ENCODE measurements at regions not wholly inside any gene's neighbourhood (a gene's known extent, or its start where the extent isn't known, plus 50 kb on each side); places are given as distances from the start of the nearest gene placed in this dataset.

DNA sequence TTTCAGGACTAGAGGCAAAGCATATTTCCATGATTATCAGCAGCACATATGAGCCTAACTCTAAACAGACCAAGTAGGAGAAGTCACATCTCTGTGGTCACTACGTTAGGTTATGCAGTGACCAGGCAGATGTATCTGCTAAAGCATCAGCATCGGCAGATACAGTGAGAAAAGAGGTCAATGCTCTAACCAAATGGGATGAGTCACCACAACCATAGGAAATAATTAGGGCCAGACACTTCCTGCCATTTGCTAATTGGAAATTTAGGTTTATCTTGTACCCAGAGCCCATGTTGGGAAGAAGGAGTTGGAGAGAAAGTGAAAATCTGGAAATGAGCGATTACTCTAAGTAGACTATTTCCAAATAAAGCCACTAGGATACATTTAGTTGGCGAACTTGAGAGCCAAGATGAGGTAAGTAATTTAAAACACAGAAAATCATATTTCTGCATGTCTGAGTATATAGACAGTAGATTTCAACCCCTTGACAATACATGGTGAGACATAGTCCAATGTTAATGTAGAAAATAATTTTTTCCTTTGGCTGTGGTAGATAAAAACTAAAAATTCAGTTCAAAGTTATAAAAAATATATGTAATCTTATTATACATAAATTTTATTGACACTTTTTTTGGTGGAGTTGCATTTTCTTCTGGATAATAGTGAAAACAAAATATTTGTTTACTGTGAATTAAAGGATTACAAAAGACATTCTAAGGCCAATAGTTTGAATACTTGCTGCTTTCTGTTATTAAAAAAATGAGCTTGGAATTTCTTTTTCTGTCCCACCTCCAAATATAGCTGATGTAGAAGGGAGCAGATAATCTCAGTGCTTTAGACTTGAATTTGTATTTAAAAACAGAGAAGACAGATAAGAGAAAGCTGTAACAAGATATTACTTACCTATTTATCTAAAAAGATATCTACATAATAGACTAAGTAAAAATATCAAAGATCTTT lies 104.4 kb upstream of the CSNK1A1L start:
- Histone ChIP-seq H3K27me3 (ENCODE audit: low read length) (no peaks in the 10 kb centered on the region), H3K79me2 (ENCODE audit: low read length) (no peaks in the 10 kb centered on the region), H3F3A (ENCODE audit: low read length, unreplicated experiment) (no peaks in the 10 kb centered on the region), H3K9me3 (ENCODE audit: low read length) (no peaks in the 10 kb centered on the region), H2AFZ (ENCODE audit: low read length) (no peak overlapping the region), H3K4me3 (ENCODE audit: low read length) (no peak overlapping the region), H3K4me2 (ENCODE audit: low read length) (no peak overlapping the region), H3K27ac (ENCODE audit: low read length) (no peak overlapping the region), H3K36me3 (ENCODE audit: low read depth, low read length) (no peaks in the 10 kb centered on the region), H3K9ac (ENCODE audit: low read length) (no peak overlapping the region), H3K4me1 (ENCODE audit: insufficient read depth, low read length) (no peaks in the 10 kb centered on the region), H3K9me2 (replicated peaks; ENCODE audit: low read length) (no peaks in the 10 kb centered on the region), H4K20me1 (ENCODE audit: low read length) (no peaks in the 10 kb centered on the region)
- TF ChIP-seq EZH2phosphoT487 (IDR thresholded peaks at IDR 0.05; ENCODE audit: borderline replicate concordance, low read length) (no peak), CTCF (conservative IDR thresholded peaks at IDR 0.05; ENCODE audit: low read depth, low read length) (no peak), EZH2 (IDR thresholded peaks at IDR 0.05; ENCODE audit: low read length, unreplicated experiment) (no peak)
- BruUV-seq (replicated peaks): no TSS peak
- intact Hi-C loops (cut with micrococcal nuclease): no loop called here
- ChIA-PET CTCF (no interaction called here), POLR2A (ENCODE audit: unreplicated experiment) (no interaction called here)
- DNase-seq (no peak), ATAC-seq (no peak)

GRCh38 chr13:37207691-37208451 lies 102.4 kb upstream of the CSNK1A1L start:
- Histone ChIP-seq H4K20me1 (ENCODE audit: low read length) (no peaks in the 10 kb centered on the region), H3K9me2 (replicated peaks; ENCODE audit: low read length) (no peaks in the 10 kb centered on the region), H3K9ac (ENCODE audit: low read length) (no peak overlapping the region), H3K4me3 (ENCODE audit: low read length) (no peak overlapping the region), H2AFZ (ENCODE audit: low read length) (no peak overlapping the region), H3K4me1 (ENCODE audit: insufficient read depth, low read length) (no peaks in the 10 kb centered on the region), H3F3A (ENCODE audit: low read length, unreplicated experiment) (no peaks in the 10 kb centered on the region), H3K4me2 (ENCODE audit: low read length) (no peak overlapping the region), H3K27ac (ENCODE audit: low read length) (no peak overlapping the region), H3K36me3 (ENCODE audit: low read depth, low read length) (no peaks in the 10 kb centered on the region), H3K27me3 (ENCODE audit: low read length) (no peaks in the 10 kb centered on the region), H3K9me3 (ENCODE audit: low read length) (no peaks in the 10 kb centered on the region), H3K79me2 (ENCODE audit: low read length) (no peaks in the 10 kb centered on the region)
- no TSS peak for BruUV-seq (replicated peaks)
- TF ChIP-seq EZH2phosphoT487 (IDR thresholded peaks at IDR 0.05; ENCODE audit: borderline replicate concordance, low read length) (no peak), EZH2 (IDR thresholded peaks at IDR 0.05; ENCODE audit: low read length, unreplicated experiment) (no peak), CTCF (conservative IDR thresholded peaks at IDR 0.05; ENCODE audit: low read depth, low read length) (no peak)
- DNase-seq: no peak
- intact Hi-C loops (cut with micrococcal nuclease): no loop called here
- ChIA-PET CTCF (no interaction called here), POLR2A (ENCODE audit: unreplicated experiment) (no interaction called here)
- ATAC-seq: no peak
